Globus pallidus (tissue), 1 donor: ENCODE measurements at regions not wholly inside any gene's neighbourhood (a gene's known extent, or its start where the extent isn't known, plus 50 kb on each side); places are given as distances from the start of the nearest gene placed in this dataset.

Experiments
- DNase-seq: peaks from one replicate; pipeline ENCODE4 v3.0.0-alpha.2; 2015; ENCODE audit warnings: low spot score

- no peak for DNase-seq
Measured at GRCh38 chr20:60803335-60804055, 448.6 kb upstream of the CDH4 start.

DNA sequence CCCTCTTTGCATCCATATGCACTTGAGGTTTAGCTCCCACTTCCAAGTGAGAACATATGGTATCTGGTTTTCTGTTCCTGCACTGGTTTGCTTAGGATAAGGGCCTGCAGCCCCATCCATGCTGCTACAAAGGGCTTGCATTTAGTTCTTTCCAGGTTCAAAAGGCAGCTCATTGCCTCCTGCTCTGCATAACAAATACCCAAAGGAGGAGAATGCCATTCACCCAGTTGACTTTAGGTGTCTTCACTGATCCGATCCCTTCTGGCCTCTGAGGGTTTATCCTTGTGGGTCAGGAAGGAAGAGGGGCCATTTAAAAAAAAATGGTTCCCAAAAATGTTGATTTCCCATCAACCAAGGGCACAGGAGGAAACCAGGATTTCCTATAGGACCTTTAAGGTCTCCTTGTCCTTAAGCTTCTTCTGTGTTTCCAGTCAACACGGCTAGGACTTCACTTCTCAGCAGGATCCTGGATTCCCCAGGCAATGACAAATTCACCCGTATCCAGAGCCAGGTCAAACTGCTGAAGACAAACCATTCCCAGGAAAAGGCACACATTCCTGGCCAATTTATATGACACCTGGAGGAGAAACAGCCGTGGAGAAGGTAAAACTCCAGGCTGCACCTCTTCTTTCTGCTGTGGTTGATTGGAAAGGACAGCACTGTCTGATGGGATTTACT is 447.7 kb upstream of the CDH4 start:
- DNase-seq = no peak

GRCh38 chr20:60804918-60805630 is 447.0 kb upstream of the CDH4 start:
- no peak for DNase-seq

- no peak for DNase-seq
Measured at GRCh38 chr20:60806354-60806753, 445.7 kb upstream of the CDH4 start.

GRCh38 chr20:60806824-60807223 is 445.2 kb upstream of the CDH4 start:
- no peak for DNase-seq

DNA sequence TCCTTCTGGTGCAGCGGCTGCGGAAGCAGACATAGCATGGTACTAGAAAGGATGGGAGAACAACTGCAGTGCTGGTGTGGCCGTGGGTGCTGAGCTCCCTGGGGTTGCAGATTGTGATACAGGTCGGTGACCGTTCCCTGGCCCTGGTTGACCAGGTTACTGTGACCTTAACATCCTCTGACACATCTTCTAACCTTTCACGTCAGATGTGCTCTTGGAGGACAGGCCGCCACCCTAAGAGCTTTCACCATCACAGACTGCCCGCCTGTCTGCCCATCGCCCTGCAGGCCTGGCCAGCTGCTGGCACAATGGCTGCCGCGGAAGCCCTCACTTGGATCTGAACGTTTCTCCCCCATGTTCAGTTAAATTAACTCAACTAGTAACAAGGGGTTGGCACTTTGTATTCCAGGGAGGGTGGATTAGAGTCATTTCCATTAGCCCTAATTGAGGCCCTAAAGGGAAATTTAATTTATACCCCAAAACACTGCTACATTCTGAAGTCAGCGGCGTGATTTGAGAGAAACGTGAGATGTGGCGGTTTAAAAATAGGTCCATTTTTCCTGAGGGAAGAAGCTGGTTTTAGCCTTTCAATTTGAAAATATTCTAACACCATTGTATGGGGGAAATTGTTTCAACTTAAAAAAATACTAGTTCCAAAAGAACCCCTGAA is 443.9 kb upstream of the CDH4 start:
- DNase-seq = no peak

DNA sequence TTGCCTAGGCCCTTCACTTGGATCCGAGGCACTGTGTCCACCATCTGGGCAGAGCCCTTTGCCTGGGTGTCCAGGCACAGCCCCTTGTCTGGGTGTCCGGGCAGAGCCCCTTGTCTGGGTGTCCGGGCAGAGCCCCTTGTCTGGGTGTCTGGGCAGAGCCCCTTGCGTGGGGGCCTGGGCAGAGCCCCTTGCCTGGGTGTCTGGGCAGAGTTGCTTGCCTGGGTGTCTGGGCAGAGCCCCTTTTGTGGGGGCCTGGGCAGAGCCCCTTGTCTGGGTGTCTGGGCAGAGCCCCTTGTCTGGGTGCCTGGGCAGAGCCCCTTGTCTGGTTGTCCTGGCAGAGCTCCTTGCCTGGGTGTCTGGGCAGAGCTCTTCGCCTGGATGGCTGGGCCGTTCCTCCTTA is 443.4 kb upstream of the CDH4 start:
- DNase-seq = no peak

DNA sequence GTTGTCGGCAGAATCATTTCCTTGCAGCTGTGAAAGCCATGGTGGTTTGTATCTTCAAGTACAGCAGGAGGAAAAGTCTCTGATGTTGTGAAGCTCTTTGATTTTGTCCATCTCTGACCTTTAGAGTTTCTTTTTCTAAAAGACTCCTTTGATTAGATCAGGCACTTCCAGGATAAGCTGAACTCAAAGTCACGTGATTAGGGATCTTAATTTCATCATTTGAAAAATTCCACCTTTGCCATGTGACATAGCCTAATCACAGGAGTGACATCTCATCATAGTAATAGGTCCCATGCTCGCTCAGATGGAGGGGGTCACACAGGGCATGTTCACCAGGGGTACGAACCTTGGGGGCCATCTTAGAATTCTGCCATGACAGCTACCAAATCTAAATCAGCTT is 441.5 kb upstream of the CDH4 start:
- DNase-seq = no peak

GRCh38 chr20:60812561-60812960 is 439.5 kb upstream of the CDH4 start:
- no peak for DNase-seq

DNA sequence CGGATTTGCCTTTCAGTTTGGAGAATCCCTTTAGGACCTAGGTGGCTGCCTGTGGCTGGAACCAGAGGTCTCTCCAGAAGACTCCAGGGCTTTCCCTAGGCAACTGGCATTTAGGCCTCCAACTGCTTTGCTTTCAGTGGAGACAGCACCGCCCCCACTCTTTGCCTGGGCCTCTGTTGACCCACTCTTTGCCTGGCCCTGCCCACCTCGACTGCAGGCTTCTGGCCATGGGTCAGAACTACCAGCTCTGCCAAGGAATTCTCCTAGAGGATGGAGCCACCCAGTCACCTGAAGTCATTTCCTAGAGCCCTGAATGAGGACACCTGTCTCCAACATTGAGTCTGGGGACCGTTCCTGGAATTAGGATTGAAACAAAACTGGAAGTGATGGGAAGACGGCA is 439.0 kb upstream of the CDH4 start:
- DNase-seq = no peak

DNA sequence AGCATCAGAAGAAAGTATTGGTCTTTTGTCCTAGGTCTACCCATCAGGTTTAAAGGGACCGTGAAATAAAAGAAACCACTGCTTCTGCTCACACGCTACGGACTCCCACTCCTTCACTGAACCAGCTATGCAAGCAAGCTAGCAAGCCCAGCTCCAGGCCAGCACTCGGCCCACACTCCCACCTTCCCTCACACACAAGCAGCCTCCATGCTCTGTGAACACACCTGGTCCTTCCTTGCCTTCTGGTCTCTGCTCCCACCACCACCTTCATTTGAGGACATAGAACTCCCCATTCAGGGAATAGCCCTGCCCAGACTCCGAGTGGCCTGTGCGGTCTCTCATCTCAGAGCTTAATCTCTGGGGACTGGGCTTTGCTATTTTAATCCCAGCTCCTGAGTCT is 436.4 kb upstream of the CDH4 start:
- no peak for DNase-seq

DNA sequence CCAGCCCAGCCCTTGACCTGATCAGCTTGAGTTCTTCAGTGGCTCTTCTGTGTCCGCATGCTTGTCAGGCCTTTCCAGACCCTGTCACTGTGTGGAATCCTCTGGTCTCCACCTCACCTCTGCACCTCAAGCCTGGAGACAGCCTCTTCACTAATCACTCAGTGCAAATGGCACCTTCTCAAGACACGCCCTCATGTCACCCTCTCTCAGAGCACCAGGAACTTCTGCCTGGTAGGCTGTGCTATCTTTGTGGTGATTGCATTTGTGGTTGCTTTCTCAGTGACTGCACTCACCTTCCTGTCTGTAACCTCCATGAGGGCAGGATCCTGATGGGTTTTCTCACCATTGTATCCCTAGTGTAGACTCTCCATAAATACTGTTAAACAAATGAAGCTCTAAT is 435.2 kb upstream of the CDH4 start:
- DNase-seq = no peak

DNA sequence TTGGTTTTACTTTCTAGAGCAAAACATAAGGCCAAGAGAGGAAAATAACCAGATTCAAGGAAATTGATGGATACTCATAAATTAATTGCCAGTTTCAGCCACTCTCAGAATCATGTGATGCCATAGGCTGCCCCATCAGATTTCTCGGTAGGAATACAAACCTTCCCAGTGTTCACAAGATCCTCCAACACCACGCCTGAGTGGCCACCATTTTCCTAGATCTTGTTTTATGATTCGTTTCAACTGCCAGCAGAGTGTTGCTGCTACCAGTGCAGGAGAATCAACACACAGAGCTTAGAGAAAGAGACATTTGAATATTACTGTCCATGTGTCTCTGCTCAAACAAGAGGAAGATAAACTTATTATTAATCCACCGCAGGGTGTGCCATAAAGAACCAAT is 434.2 kb upstream of the CDH4 start:
- no peak for DNase-seq

- DNase-seq = no peak
Measured at GRCh38 chr20:60819511-60819910, 432.6 kb upstream of the CDH4 start.

DNA sequence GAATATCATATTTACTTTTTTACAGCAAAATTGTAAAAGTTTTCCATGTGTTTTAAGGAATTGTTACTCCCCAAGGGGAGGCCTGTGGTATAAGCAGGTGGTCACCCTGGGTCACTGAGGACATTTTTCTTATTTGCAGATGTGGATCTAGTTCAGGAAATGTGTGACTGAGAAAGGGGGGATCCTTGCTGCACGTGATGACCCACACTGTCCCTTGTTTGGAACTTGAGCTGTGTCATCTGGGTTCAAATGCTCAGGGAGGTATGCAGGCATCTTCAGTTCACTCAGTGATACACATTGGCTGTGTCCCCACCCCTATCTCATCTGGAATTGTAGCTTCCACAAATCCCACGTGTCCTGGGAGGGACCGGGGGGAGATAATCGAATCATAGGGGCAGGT is 431.9 kb upstream of the CDH4 start:
- no peak for DNase-seq

GRCh38 chr20:60820918-60821317 is 431.1 kb upstream of the CDH4 start:
- DNase-seq = no peak

- no peak for DNase-seq
Measured at GRCh38 chr20:60822699-60823607, 429.1 kb upstream of the CDH4 start.

- DNase-seq = no peak
Measured at GRCh38 chr20:60835876-60836275, 416.2 kb upstream of the CDH4 start.

DNA sequence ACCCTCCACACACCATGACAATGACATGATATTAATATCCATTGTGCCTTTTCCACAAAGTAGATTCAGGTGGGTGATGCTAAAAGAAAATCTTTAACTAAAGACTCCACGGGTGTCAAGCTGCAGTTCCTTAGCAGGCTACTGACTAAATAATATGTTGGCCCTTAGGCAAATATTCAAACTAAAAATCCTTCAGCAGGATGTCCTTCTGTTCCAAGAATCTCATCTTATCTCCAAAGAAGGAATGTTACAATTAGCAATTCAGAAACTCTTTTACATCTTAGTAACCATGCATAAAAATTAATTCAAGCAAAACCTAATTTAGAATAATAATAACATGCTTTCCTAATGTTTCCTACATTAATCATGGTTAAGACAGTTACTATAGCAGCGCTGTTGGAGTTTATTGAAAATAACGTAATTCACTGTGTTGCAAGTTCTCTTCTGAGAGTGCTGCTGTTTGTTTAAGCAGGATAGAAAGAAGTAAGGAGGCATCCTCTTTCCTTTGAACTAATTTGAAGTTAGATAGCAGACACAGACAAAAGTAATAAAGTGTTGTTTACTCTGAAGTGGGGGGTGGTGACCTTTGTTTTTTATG is 414.8 kb upstream of the CDH4 start:
- no peak for DNase-seq

GRCh38 chr20:60838297-60838696 is 413.8 kb upstream of the CDH4 start:
- no peak for DNase-seq

DNA sequence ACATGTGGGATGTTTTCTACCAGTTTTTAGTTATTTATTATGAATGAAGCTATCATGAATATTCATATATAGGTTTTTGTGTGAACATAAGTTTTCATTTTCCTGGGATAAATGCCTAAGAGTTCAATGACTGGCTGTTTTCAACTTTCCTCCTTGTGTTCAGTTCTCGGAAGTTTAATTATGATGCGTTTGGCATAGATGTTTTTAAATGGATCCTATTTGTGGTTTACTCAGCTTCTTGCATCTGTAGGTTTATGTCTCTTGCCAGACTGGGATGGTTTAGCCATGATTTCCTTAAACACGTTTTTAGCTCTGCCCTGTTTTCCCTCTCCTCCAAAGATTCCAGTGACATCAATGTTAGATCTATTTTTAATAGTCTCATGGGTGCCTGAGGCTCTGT is 411.1 kb upstream of the CDH4 start:
- no peak for DNase-seq
